ENCODE measurements at regions not wholly inside any gene's neighbourhood (a gene's known extent, or its start where the extent isn't known, plus 50 kb on each side); places are given as distances from the start of the nearest gene placed in this dataset.
"Not testable (repeated sequence)": the region's sequence is repeated elsewhere in the genome, so short reads cannot be mapped to it uniquely, and the experiment has no call there.

GRCh38 chr4:14117575-14118238, 490.2 kb upstream of the BOD1L1 start:
- no peak for DNase-seq

GRCh38 chr4:14124816-14125215, 497.3 kb upstream of the BOD1L1 start:
- no peak for DNase-seq

GRCh38 chr4:14125375-14126129, 498.0 kb upstream of the BOD1L1 start:
- DNase-seq = no peak

- DNase-seq = no peak
These were observed 503.0 kb upstream of the BOD1L1 start for GRCh38 chr4:14130551-14130950.

GRCh38 chr4:14131335-14131734, 503.8 kb upstream of the BOD1L1 start:
- no peak for DNase-seq

- no peak for DNase-seq
These were observed 504.8 kb upstream of the BOD1L1 start for GRCh38 chr4:14132301-14132700.

GRCh38 chr4:14138106-14138505, 510.6 kb upstream of the BOD1L1 start:
- no peak for DNase-seq

- no peak for DNase-seq
These were observed 516.4 kb upstream of the BOD1L1 start for GRCh38 chr4:14143892-14144291.

- DNase-seq = no peak
These were observed 521.9 kb upstream of the BOD1L1 start for GRCh38 chr4:14149176-14150053.

GRCh38 chr4:14151101-14151500, 523.6 kb upstream of the BOD1L1 start:
- no peak for DNase-seq

- DNase-seq = no peak
These were observed 525.5 kb upstream of the BOD1L1 start for GRCh38 chr4:14152834-14153519.

GRCh38 chr4:14155803-14156202, 528.3 kb upstream of the BOD1L1 start:
- DNase-seq = no peak

- no peak for DNase-seq
These were observed 529.7 kb upstream of the BOD1L1 start for GRCh38 chr4:14157262-14157661.

GRCh38 chr4:14165222-14165920, 537.8 kb upstream of the BOD1L1 start:
- DNase-seq = no peak

- DNase-seq = no peak
These were observed 540.5 kb upstream of the BOD1L1 start for GRCh38 chr4:14167876-14168510.

GRCh38 chr4:14168919-14169318, 541.4 kb upstream of the BOD1L1 start:
- DNase-seq = no peak

- no peak for DNase-seq
These were observed 541.9 kb upstream of the BOD1L1 start for GRCh38 chr4:14169460-14169859.

- not testable (repeated sequence) for DNase-seq
These were observed 542.4 kb upstream of the BOD1L1 start for GRCh38 chr4:14169940-14170339.

GRCh38 chr4:14176613-14177012, 549.1 kb upstream of the BOD1L1 start:
- no peak for DNase-seq

- no peak for DNase-seq
These were observed 550.5 kb upstream of the BOD1L1 start for GRCh38 chr4:14177987-14178386.

- DNase-seq = no peak
These were observed 550.9 kb upstream of the BOD1L1 start for GRCh38 chr4:14178421-14178820.

Data from right kidney (tissue), 1 donor.